ENCODE measurements at regions not wholly inside any gene's neighbourhood (a gene's known extent, or its start where the extent isn't known, plus 50 kb on each side); places are given as distances from the start of the nearest gene placed in this dataset.
A peak's percentile ranks its signal among the peaks of the same experiment; 100 is the strongest.
"Not testable (repeated sequence)": the region's sequence is repeated elsewhere in the genome, so short reads cannot be mapped to it uniquely, and the experiment has no call there.

GRCh38 chr7:149714081-149714909 is 59.1 kb downstream of the ZNF467 start:
- peak; percentile 94 for DNase-seq

GRCh38 chr7:149713731-149714068 is 59.7 kb downstream of the ZNF467 start:
- DNase-seq: no peak

- DNase-seq: no peak
Measured at GRCh38 chr7:149713061-149713730, 60.2 kb downstream of the ZNF467 start.

GRCh38 chr7:149708026-149708425 is 65.4 kb downstream of the ZNF467 start:
- no peak for DNase-seq

GRCh38 chr7:149707448-149707886 is 65.9 kb downstream of the ZNF467 start:
- DNase-seq: no peak

GRCh38 chr7:149706398-149706797 is 67.0 kb downstream of the ZNF467 start:
- no peak for DNase-seq

- DNase-seq: no peak
Measured at GRCh38 chr7:149704507-149704906, 68.9 kb downstream of the ZNF467 start.

- no peak for DNase-seq
Measured at GRCh38 chr7:149703044-149703650, 70.2 kb downstream of the ZNF467 start.

GRCh38 chr7:149701495-149702240 is 71.7 kb downstream of the ZNF467 start:
- DNase-seq: no peak

GRCh38 chr7:149697767-149698166 is 75.6 kb downstream of the ZNF467 start:
- peak; percentile 29 for DNase-seq

GRCh38 chr7:149696280-149696679 is 77.1 kb downstream of the ZNF467 start:
- DNase-seq: no peak

GRCh38 chr7:149692557-149692982 is 80.8 kb downstream of the ZNF467 start:
- DNase-seq: no peak

GRCh38 chr7:149692056-149692455 is 81.3 kb downstream of the ZNF467 start:
- DNase-seq: no peak

- peak; percentile 46 for DNase-seq
Measured at GRCh38 chr7:149690688-149691446, 82.5 kb downstream of the ZNF467 start.

GRCh38 chr7:149689291-149689721 is 84.1 kb downstream of the ZNF467 start:
- DNase-seq: no peak

GRCh38 chr7:149688836-149689235 is 84.6 kb downstream of the ZNF467 start:
- no peak for DNase-seq

GRCh38 chr7:149687820-149688219 is 85.6 kb downstream of the ZNF467 start:
- not testable (repeated sequence) for DNase-seq

- no peak for DNase-seq
Measured at GRCh38 chr7:149686449-149686848, 86.9 kb downstream of the ZNF467 start.

- DNase-seq: peak; percentile 47
Measured at GRCh38 chr7:149686011-149686410, 87.4 kb downstream of the ZNF467 start.

GRCh38 chr7:149685455-149685854 is 87.9 kb downstream of the ZNF467 start:
- DNase-seq: no peak

GRCh38 chr7:149683898-149684297 is 89.5 kb downstream of the ZNF467 start:
- no peak for DNase-seq

GRCh38 chr7:149683181-149683580 is 90.2 kb downstream of the ZNF467 start:
- DNase-seq: no peak
